ENCODE measurements at regions not wholly inside any gene's neighbourhood (a gene's known extent, or its start where the extent isn't known, plus 50 kb on each side); places are given as distances from the start of the nearest gene placed in this dataset.
A peak's percentile ranks its signal among the peaks of the same experiment; 100 is the strongest.

DNA sequence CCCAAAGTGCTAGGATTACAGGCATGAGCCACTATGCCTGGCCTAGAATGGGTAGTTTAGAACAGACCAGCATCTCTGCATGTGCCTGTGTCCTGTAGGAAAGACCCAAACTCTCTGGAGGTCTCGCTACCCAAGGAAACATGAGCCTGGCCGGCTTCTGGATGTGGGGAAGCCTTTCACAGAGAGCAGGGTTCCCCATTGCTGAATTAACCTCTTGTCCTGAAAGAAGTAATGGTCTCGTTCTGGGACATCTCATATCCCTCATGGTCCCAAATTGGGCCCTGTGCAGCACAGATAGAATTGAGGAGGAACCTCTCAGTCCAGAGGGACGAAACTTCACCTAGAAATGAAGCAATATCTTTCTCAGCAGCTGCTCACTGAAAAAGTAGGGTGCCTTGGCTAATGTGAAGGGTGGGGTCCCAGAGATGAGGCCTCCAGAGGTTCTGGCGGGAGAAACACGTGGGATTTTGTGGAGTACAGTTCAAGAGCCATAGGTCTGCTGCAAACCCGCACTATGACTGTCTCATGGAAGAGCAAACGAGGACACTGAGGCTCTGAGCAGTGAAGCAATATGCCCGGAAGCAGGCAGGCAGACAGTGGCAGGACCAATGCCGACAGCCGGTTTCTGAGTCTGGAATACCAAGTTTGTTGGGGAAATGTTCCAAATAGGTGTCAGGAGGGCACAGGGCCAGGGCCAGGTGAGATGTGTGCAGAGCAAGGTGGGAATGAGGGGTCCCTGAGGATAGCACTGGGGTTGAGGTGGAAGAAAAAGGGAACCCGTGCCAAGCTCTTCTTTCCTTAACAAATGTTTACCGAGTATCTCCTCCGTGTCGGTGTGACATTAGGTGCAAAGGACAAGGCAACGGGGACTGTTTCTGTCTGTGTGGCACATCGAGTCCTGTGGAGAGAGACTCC, 121.0 kb upstream of the TWIST2 start:
- Histone ChIP-seq H3K4me1 (ENCODE audit: control insufficient read depth in 1 of 2, insufficient read depth in 2 of 2, low read length in 2 of 2) (peaks cover 4 to 19% of the 10 kb centered on the region in 2 donors), H3K36me3 (ENCODE audit: control insufficient read depth in 1 of 2, insufficient read depth in 2 of 2, low read length in 2 of 2) (no peaks in the 10 kb centered on the region), H3K27ac (ENCODE audit: low read length) (peak overlapping the region; percentile 93), H3K27me3 (ENCODE audit: low read depth, low read length) (no peaks in the 10 kb centered on the region), H3K9me3 (ENCODE audit: control insufficient read depth in 1 of 2, low read length in 2 of 2) (no peaks in the 10 kb centered on the region), H3K4me3 (ENCODE audit: low read depth in 1 of 2, low read length in 2 of 2) (no peak overlapping the region)

DNA sequence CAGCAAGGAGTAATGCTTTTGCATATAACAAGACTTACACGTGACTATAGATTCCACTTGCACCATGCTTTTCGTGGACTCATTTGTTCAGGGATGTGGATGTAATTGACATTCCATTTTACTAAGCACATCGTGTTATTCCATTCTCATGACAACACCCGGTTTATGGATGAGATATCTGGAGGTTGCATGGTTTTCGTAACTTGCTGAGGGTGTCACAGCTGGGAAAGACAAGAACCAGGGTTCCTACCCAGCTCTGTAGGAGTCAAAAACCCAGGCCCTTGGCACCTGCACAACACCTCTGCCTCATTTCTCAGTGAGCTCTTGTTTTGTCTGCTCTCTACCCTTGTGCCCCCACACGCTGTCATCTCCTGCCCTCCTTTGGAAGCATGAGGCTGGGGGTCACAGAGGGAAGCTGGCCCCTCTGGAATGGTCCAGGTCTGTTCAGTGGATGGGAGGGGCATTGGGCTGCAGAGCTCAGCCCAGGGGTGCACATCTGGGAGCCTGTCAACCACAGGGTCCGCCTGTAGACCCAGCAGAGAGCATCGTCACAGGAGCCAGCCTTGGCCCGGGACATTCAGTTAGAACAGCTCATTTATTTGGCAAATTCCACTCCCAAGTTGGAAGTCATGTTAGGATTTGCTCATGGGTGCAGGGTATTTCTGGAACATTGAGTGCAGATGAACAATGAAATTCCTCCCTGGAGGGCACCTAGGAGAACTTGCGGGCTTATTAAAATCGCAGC, 120.1 kb upstream of the TWIST2 start:
- no peaks in the 10 kb centered on the region for H3K27me3 ChIP-seq (ENCODE audit: low read depth, low read length)
- peak overlapping the region; percentile 93 for H3K27ac ChIP-seq (ENCODE audit: low read length)
- peak overlapping the region in 1 of 2 donors; percentile 25 for H3K4me3 ChIP-seq (ENCODE audit: low read depth in 1 of 2, low read length in 2 of 2)
- H3K4me1 ChIP-seq (ENCODE audit: control insufficient read depth in 1 of 2, insufficient read depth in 2 of 2, low read length in 2 of 2): peaks cover 4 to 19% of the 10 kb centered on the region in 2 donors
- no peaks in the 10 kb centered on the region for H3K36me3 ChIP-seq (ENCODE audit: control insufficient read depth in 1 of 2, insufficient read depth in 2 of 2, low read length in 2 of 2)
- no peaks in the 10 kb centered on the region for H3K9me3 ChIP-seq (ENCODE audit: control insufficient read depth in 1 of 2, low read length in 2 of 2)

DNA sequence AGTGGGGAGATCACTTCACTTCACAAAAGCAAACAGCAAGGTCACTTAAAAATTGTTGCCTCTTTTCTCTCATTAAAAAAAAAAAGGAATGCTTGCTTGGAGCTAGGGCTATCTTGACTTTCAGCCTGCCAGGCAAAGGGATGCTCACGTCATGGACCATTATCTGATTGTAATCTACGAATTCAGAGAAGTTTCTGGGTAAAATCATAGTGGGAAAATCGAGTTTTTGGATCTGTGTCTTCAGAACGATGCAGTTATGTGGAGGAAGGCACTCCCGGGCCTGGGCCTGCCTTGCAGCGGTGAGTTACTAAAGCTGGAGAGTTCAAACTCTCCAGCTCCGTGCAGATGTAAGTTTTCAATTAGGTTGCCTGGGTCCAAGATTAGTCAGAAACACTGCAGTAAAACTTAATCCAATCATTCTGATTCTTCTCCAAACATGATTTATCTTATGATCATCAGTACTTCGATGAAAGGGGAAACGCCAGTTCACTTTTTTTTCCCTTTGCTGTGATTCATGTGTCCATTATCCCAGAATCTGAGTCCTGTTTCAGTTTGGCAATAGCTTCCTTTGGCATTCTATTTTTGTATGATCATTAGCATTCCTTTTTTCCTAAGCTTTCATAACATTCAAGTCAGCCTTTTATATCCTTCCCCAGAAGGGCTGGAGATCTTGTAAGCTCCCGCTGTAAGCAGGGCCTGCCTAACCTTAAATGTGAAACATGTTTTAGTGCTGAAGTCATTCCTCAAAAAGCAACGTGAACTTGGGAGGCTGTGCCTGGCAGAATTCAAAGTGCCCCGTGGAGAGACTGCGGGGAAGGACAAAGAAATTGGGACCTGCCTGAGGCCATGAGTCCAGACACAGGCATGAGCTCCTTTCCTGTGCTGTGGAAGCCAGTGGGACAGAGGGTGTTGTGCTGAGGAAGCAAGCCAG, 119.3 kb upstream of the TWIST2 start:
- Histone ChIP-seq H3K4me1 (ENCODE audit: control insufficient read depth in 1 of 2, insufficient read depth in 2 of 2, low read length in 2 of 2) (peaks cover 4 to 19% of the 10 kb centered on the region in 2 donors), H3K27ac (ENCODE audit: low read length) (peak overlapping the region; percentile 93), H3K4me3 (ENCODE audit: low read depth in 1 of 2, low read length in 2 of 2) (no peak overlapping the region), H3K27me3 (ENCODE audit: low read depth, low read length) (no peaks in the 10 kb centered on the region), H3K9me3 (ENCODE audit: control insufficient read depth in 1 of 2, low read length in 2 of 2) (no peaks in the 10 kb centered on the region), H3K36me3 (ENCODE audit: control insufficient read depth in 1 of 2, insufficient read depth in 2 of 2, low read length in 2 of 2) (no peaks in the 10 kb centered on the region)

DNA sequence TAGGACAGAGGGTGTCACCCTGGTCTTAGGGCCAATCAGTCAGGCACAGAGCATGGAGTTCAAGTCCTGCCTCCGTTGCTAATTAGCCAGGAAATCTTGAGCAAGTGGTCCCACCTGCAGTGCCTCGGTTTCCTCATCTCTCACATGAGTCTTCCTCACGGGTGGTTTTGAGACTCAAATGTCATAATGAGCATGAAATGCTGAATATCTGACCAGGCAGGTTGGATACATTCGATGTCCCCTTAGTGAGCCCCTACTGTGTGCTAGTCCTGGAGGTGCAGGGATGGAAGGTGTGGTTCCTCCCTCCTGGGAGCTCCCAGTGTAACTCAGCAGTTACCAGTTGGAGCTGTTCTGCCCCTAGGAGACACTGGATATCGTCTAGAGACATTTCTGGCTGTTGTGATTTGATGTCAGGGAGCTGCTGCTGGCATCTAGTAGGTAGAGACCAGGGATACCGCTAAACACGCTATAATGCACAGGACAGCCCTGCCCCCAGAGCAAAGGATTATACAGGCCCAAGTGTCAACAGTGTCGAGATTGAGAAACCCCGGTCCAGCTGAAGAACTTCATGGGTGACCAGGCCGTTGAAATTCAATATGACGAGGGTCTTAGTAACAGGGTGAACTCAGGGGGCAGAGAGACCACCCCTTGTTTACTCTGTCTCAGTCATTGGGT, 118.5 kb upstream of the TWIST2 start:
- H3K27me3 ChIP-seq (ENCODE audit: low read depth, low read length): no peaks in the 10 kb centered on the region
- H3K27ac ChIP-seq (ENCODE audit: low read length): peak overlapping the region; percentile 93
- peaks cover 4 to 19% of the 10 kb centered on the region in 2 donors for H3K4me1 ChIP-seq (ENCODE audit: control insufficient read depth in 1 of 2, insufficient read depth in 2 of 2, low read length in 2 of 2)
- H3K4me3 ChIP-seq (ENCODE audit: low read depth in 1 of 2, low read length in 2 of 2): no peak overlapping the region
- no peaks in the 10 kb centered on the region for H3K9me3 ChIP-seq (ENCODE audit: control insufficient read depth in 1 of 2, low read length in 2 of 2)
- no peaks in the 10 kb centered on the region for H3K36me3 ChIP-seq (ENCODE audit: control insufficient read depth in 1 of 2, insufficient read depth in 2 of 2, low read length in 2 of 2)

DNA sequence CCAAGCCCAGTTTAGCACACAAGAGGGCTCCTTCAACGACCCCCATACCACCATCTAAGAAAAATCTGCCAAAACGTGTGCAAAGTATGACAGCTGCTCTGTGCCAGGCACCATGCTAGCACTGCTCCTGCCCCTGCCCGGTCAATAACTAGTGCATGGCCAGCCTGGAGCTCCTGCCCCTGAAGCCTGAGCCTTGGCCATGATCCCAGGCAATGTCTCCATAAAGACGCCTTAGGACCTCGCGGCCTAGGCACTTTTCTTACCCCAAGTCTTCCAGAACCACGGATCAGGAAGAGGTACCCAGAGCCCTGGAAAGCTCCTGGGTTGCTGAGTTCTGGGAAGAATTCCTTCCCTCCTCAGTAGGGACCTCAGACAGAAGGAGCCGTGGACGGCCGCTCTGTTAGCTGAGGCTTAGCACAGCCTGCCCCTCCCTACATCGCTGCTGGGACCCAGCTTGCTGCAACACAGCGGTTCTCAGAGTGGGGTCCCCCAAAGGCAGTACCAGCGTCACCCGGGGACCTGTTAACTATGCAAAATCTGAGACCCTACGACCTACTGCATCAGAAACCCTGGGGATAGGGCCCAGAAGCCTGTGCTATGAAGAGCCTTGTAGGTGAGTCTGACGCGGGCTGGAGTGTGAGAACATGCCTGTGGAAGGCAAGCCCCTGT, 117.8 kb upstream of the TWIST2 start:
- Histone ChIP-seq H3K36me3 (ENCODE audit: control insufficient read depth in 1 of 2, insufficient read depth in 2 of 2, low read length in 2 of 2) (no peaks in the 10 kb centered on the region), H3K4me1 (ENCODE audit: control insufficient read depth in 1 of 2, insufficient read depth in 2 of 2, low read length in 2 of 2) (peaks cover 4 to 19% of the 10 kb centered on the region in 2 donors), H3K9me3 (ENCODE audit: control insufficient read depth in 1 of 2, low read length in 2 of 2) (no peaks in the 10 kb centered on the region), H3K27ac (ENCODE audit: low read length) (peak overlapping the region; percentile 93), H3K4me3 (ENCODE audit: low read depth in 1 of 2, low read length in 2 of 2) (no peak overlapping the region), H3K27me3 (ENCODE audit: low read depth, low read length) (no peaks in the 10 kb centered on the region)

DNA sequence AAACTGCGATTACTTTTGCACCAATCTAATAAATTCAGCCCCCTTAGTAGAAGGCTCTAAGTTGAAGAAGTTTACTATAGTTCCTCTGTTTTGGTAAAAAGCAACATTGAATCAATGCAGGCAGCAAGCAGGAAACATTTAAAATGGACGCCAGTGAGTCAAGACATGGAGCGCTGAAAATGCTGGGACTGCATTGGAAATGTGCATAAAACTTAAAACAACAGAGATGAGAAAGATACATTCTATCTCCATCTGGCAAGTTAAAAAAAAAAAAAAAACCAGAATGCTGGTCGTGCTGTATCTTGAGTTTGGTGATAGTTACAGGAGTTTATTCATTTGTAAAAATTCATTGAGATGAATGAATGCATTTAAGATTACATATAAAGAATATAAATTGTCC, 117.0 kb upstream of the TWIST2 start:
- peaks cover 4 to 19% of the 10 kb centered on the region in 2 donors for H3K4me1 ChIP-seq (ENCODE audit: control insufficient read depth in 1 of 2, insufficient read depth in 2 of 2, low read length in 2 of 2)
- no peaks in the 10 kb centered on the region for H3K9me3 ChIP-seq (ENCODE audit: control insufficient read depth in 1 of 2, low read length in 2 of 2)
- H3K27ac ChIP-seq (ENCODE audit: low read length): no peak overlapping the region
- H3K4me3 ChIP-seq (ENCODE audit: low read depth in 1 of 2, low read length in 2 of 2): no peak overlapping the region
- no peaks in the 10 kb centered on the region for H3K36me3 ChIP-seq (ENCODE audit: control insufficient read depth in 1 of 2, insufficient read depth in 2 of 2, low read length in 2 of 2)
- H3K27me3 ChIP-seq (ENCODE audit: low read depth, low read length): no peaks in the 10 kb centered on the region

DNA sequence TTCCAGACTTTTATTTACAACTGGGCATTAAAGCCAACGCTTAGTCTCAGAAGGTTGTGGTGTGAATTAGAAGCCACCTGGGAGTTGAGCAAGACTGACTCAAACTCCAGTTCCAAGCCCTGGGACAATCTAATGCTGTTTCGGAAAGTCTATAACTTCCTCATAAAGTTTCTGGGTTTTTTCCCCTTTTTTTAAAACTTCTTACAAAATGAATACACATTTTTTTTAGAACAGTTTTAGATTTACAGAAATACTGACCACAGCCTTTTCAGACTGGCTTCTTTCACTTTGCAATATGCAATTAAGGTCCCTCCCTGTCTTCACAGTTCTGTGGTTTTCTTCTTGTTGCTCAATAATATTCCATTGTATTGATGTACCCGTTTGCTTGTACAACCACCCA, 115.9 kb upstream of the TWIST2 start:
- no peaks in the 10 kb centered on the region for H3K27me3 ChIP-seq (ENCODE audit: low read depth, low read length)
- H3K36me3 ChIP-seq (ENCODE audit: control insufficient read depth in 1 of 2, insufficient read depth in 2 of 2, low read length in 2 of 2): no peaks in the 10 kb centered on the region
- no peak overlapping the region for H3K27ac ChIP-seq (ENCODE audit: low read length)
- H3K4me3 ChIP-seq (ENCODE audit: low read depth in 1 of 2, low read length in 2 of 2): no peak overlapping the region
- H3K9me3 ChIP-seq (ENCODE audit: control insufficient read depth in 1 of 2, low read length in 2 of 2): no peaks in the 10 kb centered on the region
- peaks cover 4 to 13% of the 10 kb centered on the region in 2 donors for H3K4me1 ChIP-seq (ENCODE audit: control insufficient read depth in 1 of 2, insufficient read depth in 2 of 2, low read length in 2 of 2)

DNA sequence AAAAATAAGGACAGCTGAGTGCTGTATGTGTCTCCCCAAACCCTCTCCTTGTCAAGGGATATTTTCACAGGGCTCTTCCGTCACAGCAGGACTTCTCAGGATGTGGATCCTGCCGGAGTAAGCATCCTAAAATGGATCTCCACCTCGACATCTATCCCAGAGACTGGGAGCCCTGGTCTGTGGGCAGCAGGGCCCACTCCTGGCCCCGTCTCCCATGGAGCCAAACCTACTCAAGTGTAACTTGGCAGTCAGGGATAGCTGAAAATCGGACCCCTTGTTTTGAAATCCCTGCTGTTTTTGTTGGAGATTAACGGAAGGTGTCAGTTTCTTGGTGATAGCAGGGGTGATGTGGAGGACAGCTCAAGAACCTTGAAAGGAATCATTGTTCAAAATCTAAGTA, 109.0 kb upstream of the TWIST2 start:
- Histone ChIP-seq H3K4me3 (ENCODE audit: low read depth in 1 of 2, low read length in 2 of 2) (no peak overlapping the region), H3K27me3 (ENCODE audit: low read depth, low read length) (no peaks in the 10 kb centered on the region), H3K4me1 (ENCODE audit: control insufficient read depth in 1 of 2, insufficient read depth in 2 of 2, low read length in 2 of 2) (peaks cover 0 to 3% of the 10 kb centered on the region in 2 donors), H3K36me3 (ENCODE audit: control insufficient read depth in 1 of 2, insufficient read depth in 2 of 2, low read length in 2 of 2) (no peaks in the 10 kb centered on the region), H3K27ac (ENCODE audit: low read length) (no peak overlapping the region), H3K9me3 (ENCODE audit: control insufficient read depth in 1 of 2, low read length in 2 of 2) (no peaks in the 10 kb centered on the region)

DNA sequence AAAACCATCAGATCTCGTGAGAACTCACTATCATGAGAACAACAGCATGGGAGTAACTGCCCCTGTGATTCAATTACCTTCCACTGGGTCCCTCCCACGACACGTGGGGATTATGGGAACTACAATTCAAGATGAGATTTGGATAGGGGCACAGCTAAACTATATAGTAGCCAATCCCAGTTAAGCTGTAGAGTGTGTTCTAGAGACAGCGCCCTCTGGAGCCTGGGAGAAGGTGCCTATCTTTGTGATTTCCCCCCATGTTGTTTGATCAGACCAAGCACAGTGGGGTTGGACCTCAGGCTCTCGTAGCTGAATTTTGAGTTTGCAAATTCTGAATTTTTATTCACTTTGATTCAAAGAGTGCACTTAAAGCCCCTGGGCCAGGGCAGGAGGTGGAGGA, 108.2 kb upstream of the TWIST2 start:
- H3K4me1 ChIP-seq (ENCODE audit: control insufficient read depth in 1 of 2, insufficient read depth in 2 of 2, low read length in 2 of 2): peaks cover 0 to 3% of the 10 kb centered on the region in 2 donors
- no peaks in the 10 kb centered on the region for H3K36me3 ChIP-seq (ENCODE audit: control insufficient read depth in 1 of 2, insufficient read depth in 2 of 2, low read length in 2 of 2)
- H3K27me3 ChIP-seq (ENCODE audit: low read depth, low read length): no peaks in the 10 kb centered on the region
- no peaks in the 10 kb centered on the region for H3K9me3 ChIP-seq (ENCODE audit: control insufficient read depth in 1 of 2, low read length in 2 of 2)
- no peak overlapping the region for H3K27ac ChIP-seq (ENCODE audit: low read length)
- no peak overlapping the region for H3K4me3 ChIP-seq (ENCODE audit: low read depth in 1 of 2, low read length in 2 of 2)

DNA sequence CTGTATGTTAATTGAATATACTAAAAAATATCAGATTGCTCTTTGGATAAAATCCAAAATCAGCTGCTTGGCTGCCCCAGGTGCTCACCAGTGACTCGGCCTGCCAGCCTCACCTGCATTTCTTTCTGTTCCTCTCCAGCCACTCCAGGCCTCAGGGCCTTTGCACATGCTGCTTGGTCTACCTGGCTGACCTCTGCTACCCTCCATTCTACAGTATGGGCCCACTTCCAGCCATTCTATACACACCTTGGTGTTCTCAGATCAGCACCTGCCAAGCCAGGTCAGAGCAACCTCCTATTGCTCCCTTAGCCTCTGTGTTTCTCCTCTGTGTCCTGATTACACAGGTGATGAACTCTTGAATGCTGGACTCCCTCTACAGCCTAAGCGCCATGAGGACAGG, 106.6 kb upstream of the TWIST2 start:
- Histone ChIP-seq H3K9me3 (ENCODE audit: control insufficient read depth in 1 of 2, low read length in 2 of 2) (no peaks in the 10 kb centered on the region), H3K27me3 (ENCODE audit: low read depth, low read length) (no peaks in the 10 kb centered on the region), H3K4me1 (ENCODE audit: control insufficient read depth in 1 of 2, insufficient read depth in 2 of 2, low read length in 2 of 2) (peaks cover 0 to 3% of the 10 kb centered on the region in 2 donors), H3K36me3 (ENCODE audit: control insufficient read depth in 1 of 2, insufficient read depth in 2 of 2, low read length in 2 of 2) (no peaks in the 10 kb centered on the region), H3K4me3 (ENCODE audit: low read depth in 1 of 2, low read length in 2 of 2) (no peak overlapping the region), H3K27ac (ENCODE audit: low read length) (no peak overlapping the region)
